BLaER1 treated with 17β-estradiol and CSF1 and Interleukin-3, amounts not matched to agents 10 nM and 100 nM (cell line): ENCODE measurements at regions not wholly inside any gene's neighbourhood (a gene's known extent, or its start where the extent isn't known, plus 50 kb on each side); places are given as distances from the start of the nearest gene placed in this dataset.

Source experiments
- H3K27ac ChIP-seq, 11 experiments: shearing (Covaris generic); formaldehyde crosslinking; 2 replicates each; pipeline ENCODE4 v1.8.1; 2022
- H3K27me3 ChIP-seq, 11 experiments: shearing (Covaris generic); formaldehyde crosslinking; 2 replicates each; pipeline ENCODE4 v1.8.1; 2022
- H3K36me3 ChIP-seq, 11 experiments: shearing (Covaris generic); formaldehyde crosslinking; 2 replicates each; pipeline ENCODE4 v1.8.1; 2022
- H3K4me1 ChIP-seq, 10 experiments: shearing (Covaris generic); formaldehyde crosslinking; 2 replicates each; pipeline ENCODE4 v1.8.1; 2022
- H3K4me2 ChIP-seq, 11 experiments: shearing (Covaris generic); formaldehyde crosslinking; 2 replicates each; pipeline ENCODE4 v1.8.1; 2022
- H3K4me3 ChIP-seq, 10 experiments: shearing (Covaris generic); formaldehyde crosslinking; 2 replicates each; pipeline ENCODE4 v1.8.1; 2022
- H3K9ac ChIP-seq, 11 experiments: shearing (Covaris generic); formaldehyde crosslinking; 2 replicates each; pipeline ENCODE4 v1.8.1; 2022
- H3K9me3 ChIP-seq, 11 experiments: shearing (Covaris generic); formaldehyde crosslinking; replicated peaks in 1 of 11; 2 replicates each; pipeline ENCODE4 v1.8.1; 2022
- H4K20me1 ChIP-seq, 11 experiments: shearing (Covaris generic); formaldehyde crosslinking; 2 replicates each; pipeline ENCODE4 v1.8.1; 2022
- Cebpa-rat ChIP-seq, 11 experiments: shearing (Covaris generic); IDR thresholded peaks; 2 replicates each; pipeline ENCODE4 v1.8.1; 2022

DNA sequence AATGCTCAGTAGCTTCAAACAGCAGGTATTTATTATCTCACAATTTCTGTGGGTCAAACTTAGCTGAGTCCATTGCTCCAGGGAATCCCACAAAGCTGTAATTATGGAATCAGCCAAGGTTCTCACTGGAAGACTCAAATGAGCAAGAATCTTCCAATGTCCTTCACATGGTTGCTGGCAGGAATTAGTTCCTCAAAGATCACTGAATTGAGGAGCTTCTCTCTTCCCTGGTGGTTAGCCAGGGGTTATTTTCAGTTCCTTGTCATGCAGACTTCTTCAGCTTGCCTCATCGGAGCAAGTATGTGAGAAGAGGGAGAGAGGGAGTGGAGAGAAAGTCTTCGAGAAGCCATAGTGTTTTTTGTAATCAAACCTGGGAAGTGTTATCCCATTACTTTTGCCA lies 2331.9 kb downstream of the MAT2B start:
- Histone ChIP-seq H3K4me2 (no peak overlapping the region), H3K9ac (no peak overlapping the region), H3K36me3 (no peaks in the 10 kb centered on the region), H3K4me1 (peaks cover 0 to 4% (median 0%) of the 10 kb centered on the region in 10 experiments; a peak in 1 of 20 replicates), H3K27me3 (no peaks in the 10 kb centered on the region), H3K4me3 (no peak overlapping the region), H3K9me3 (no peaks in the 10 kb centered on the region), H4K20me1 (no peaks in the 10 kb centered on the region), H3K27ac (no peak overlapping the region)
- TF ChIP-seq Cebpa-rat (IDR thresholded peaks at IDR 0.05) = no peak

DNA sequence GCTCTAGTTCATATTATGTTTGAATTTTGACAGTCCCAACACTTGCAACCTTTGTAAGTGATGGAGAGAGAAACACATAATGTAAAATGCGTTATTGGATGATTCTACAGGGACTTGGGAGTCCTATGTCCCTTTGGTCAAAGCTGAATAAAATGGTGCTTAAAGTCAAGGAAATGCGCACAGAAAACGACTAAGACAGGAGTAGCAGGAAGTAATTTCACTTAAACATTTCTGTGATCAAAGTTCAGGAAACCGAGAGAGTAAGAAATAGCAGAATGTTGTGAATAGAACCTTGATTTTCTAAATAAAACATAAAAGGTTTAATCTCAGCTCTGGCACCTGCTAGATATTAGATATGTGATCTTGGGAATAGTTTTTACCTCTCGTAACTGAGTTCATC lies 2339.2 kb downstream of the MAT2B start:
- Histone ChIP-seq H3K4me2 (no peak overlapping the region), H3K4me1 (no peaks in the 10 kb centered on the region), H3K27me3 (no peaks in the 10 kb centered on the region), H3K27ac (no peak overlapping the region), H4K20me1 (no peaks in the 10 kb centered on the region), H3K36me3 (no peaks in the 10 kb centered on the region), H3K9ac (no peak overlapping the region), H3K9me3 (no peaks in the 10 kb centered on the region), H3K4me3 (no peak overlapping the region)
- TF ChIP-seq Cebpa-rat (IDR thresholded peaks at IDR 0.05) = no peak

DNA sequence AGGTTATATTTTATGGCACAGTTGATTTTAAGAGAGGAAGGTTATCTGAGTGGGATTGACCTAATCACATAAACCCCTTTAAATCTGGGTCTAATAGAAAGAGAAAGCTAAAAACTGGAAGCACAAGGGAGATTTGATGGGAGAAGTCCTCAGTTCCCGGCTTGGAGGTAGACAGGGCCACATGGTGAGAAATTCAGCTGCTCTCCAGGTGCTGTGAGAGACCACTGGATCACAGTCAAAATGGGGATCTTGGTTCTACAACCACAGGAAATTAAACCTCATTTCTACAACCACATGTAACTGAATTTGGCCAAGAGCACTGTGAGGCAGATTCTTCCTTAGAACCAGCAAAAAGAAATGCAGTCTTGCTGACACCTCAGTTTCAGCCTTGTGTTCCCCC lies 2352.7 kb downstream of the MAT2B start:
- Histone ChIP-seq H3K9ac (no peak overlapping the region), H3K4me3 (no peak overlapping the region), H3K9me3 (no peaks in the 10 kb centered on the region), H3K27ac (no peak overlapping the region), H4K20me1 (no peaks in the 10 kb centered on the region), H3K27me3 (no peaks in the 10 kb centered on the region), H3K36me3 (no peaks in the 10 kb centered on the region), H3K4me2 (no peak overlapping the region), H3K4me1 (peaks cover 0 to 4% (median 0%) of the 10 kb centered on the region in 10 experiments; a peak in 1 of 20 replicates)
- no peak for TF ChIP-seq Cebpa-rat (IDR thresholded peaks at IDR 0.05)

DNA sequence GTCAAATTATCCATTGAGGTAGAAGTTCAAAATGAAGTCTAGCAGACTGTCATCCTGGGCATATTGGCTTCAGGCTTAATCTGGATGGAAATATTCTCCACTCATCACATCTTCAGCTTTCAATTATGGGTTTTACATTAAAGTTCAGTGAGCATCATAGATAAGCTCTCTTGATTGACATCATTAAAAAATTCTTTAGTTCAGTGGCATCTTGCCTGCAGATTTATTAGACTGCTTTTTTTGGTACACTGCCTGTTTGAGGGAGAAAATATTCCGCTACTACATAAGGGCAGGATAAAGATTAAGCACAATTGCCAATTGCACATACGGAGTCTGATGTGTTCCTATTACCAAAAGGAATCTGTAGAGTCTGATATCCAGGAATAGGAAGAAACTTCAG lies 2353.8 kb downstream of the MAT2B start:
- Histone ChIP-seq H4K20me1 (no peaks in the 10 kb centered on the region), H3K27ac (no peak overlapping the region), H3K36me3 (no peaks in the 10 kb centered on the region), H3K27me3 (no peaks in the 10 kb centered on the region), H3K4me1 (peaks cover 0 to 6% (median 0%) of the 10 kb centered on the region in 10 experiments; a peak in 1 of 20 replicates), H3K4me2 (no peak overlapping the region), H3K9ac (no peak overlapping the region), H3K4me3 (no peak overlapping the region), H3K9me3 (no peaks in the 10 kb centered on the region)
- TF ChIP-seq Cebpa-rat (IDR thresholded peaks at IDR 0.05) = no peak

DNA sequence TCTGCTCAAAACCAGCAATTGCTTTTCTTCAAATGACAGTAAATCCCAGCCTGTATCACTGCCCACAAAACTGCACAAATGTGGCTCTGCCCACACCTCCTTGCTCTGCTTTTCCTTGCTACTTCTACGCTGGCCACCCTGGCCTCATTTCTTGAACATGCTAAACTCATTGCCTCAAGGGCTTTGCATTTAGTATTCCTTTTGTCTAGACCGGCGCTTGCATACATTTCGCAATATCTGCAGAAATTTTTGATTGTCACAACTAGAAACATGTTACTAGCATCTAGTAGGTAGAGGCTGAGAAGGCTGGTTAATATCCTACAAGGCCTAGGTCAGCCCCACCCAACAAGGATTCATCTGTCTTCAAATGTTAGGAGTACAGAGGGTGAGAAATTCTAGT lies 2357.8 kb downstream of the MAT2B start:
- Histone ChIP-seq H4K20me1 (no peaks in the 10 kb centered on the region), H3K9me3 (no peaks in the 10 kb centered on the region), H3K4me2 (peak overlapping the region in 2 of 11 experiments; percentile 13 to 33; a peak in 3 of 22 replicates), H3K4me1 (peaks cover 0 to 6% (median 0%) of the 10 kb centered on the region in 10 experiments; a peak in 1 of 20 replicates), H3K27ac (no peak overlapping the region), H3K4me3 (no peak overlapping the region), H3K9ac (no peak overlapping the region), H3K27me3 (no peaks in the 10 kb centered on the region), H3K36me3 (no peaks in the 10 kb centered on the region)
- TF ChIP-seq Cebpa-rat (IDR thresholded peaks at IDR 0.05) = peak in 6 of 11 experiments; percentile 43 to 91 (median 66); a peak in 9 of 22 replicates

DNA sequence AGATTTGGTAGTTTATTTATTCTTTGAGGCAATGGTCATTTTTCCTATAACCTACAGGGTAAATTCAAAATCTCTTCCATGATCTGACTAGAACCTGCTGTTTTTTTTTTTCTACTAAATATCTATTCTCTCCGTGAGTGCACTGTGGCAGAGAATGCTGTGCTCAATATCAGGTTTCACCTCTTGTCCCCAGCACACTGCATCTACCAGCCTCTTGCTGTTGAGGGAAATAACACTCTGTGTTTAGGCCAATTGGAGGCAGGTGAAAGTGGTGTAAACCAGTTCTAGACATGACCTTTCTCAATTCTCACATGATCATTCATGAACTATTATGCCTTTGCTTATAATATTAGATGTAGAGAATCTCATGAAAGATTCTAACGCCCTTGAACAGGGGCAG lies 2365.9 kb downstream of the MAT2B start:
- H3K4me1 ChIP-seq = no peaks in the 10 kb centered on the region

DNA sequence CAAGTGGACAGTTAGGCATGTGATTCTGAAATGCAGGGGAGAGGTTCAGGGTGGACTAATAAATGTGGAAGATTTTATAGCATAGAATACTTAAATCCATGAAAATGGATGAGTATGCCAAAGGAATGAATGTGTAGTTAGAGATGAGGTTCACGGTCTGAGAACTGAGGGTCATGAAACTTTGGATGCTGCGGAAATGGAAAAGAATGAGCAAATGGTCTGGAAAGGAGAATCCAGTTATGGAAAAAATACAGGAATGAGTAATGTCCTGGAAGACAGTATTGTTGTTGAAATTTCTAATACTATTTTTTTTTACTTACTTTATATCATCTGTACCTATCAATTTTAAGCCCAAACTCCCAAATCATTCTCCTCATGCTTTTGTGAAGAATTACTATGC lies 2369.4 kb downstream of the MAT2B start:
- no peak overlapping the region for H3K4me2 ChIP-seq
- H3K4me1 ChIP-seq = no peaks in the 10 kb centered on the region
- no peak overlapping the region for H3K9ac ChIP-seq
- H3K4me3 ChIP-seq = no peak overlapping the region
- H3K27me3 ChIP-seq = no peaks in the 10 kb centered on the region
- H3K27ac ChIP-seq = no peak overlapping the region
- no peaks in the 10 kb centered on the region for H3K36me3 ChIP-seq
- no peak for TF ChIP-seq Cebpa-rat (IDR thresholded peaks at IDR 0.05)
- no peaks in the 10 kb centered on the region for H3K9me3 ChIP-seq
- no peaks in the 10 kb centered on the region for H4K20me1 ChIP-seq

More for the DNA sequence above, 2365.9 kb downstream of the MAT2B start:
- H3K27me3 ChIP-seq = no peaks in the 10 kb centered on the region
- TF ChIP-seq Cebpa-rat (IDR thresholded peaks at IDR 0.05) = no peak
- no peak overlapping the region for H3K4me2 ChIP-seq
- no peaks in the 10 kb centered on the region for H3K9me3 ChIP-seq
- H4K20me1 ChIP-seq = no peaks in the 10 kb centered on the region
- no peak overlapping the region for H3K4me3 ChIP-seq
- no peaks in the 10 kb centered on the region for H3K36me3 ChIP-seq
- no peak overlapping the region for H3K9ac ChIP-seq
- no peak overlapping the region for H3K27ac ChIP-seq

DNA sequence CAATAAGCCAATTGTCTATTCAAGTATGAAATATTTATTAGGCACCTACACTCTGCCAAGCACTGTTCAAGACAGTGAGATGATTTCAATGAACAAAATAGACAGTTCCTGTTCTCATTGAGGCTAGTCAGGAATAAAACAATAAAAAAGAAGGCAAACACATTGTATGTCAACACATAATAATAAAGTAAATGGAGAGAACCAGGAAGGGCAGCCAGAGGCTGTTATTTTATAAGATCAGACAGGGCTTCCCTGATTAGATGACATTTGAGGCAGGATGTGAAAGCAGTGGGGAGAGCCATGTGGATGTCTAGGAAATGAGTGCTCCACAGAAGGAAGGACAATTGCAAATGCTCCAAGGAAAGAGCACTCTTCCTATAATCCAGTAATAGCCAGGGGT lies 2371.1 kb downstream of the MAT2B start:
- H3K9me3 ChIP-seq = no peaks in the 10 kb centered on the region

DNA sequence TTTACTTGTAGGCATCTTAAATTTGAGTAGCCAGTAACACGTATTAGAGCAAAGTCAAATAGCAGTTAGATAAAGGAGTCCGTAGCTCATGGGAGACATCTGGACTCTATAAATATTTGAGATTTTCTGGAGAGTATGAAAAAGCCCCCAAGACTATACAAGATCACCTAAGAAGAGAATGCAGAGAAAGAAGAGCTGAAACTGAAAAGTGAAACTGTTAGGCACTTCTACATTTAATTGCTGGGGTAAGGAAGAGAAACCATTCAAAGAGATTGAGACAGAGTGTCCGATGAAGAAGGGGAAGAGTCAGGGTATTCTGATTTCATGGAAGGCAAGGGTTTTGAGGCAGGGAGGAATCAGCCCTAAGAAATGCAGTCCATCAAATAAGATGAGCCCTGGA lies 2372.1 kb downstream of the MAT2B start:
- H3K4me2 ChIP-seq = no peak overlapping the region
- no peak overlapping the region for H3K27ac ChIP-seq
- no peaks in the 10 kb centered on the region for H3K27me3 ChIP-seq
- no peak overlapping the region for H3K4me3 ChIP-seq
- H3K4me1 ChIP-seq = no peaks in the 10 kb centered on the region
- H3K9me3 ChIP-seq = no peaks in the 10 kb centered on the region
- no peaks in the 10 kb centered on the region for H3K36me3 ChIP-seq
- H3K9ac ChIP-seq = no peak overlapping the region
- no peaks in the 10 kb centered on the region for H4K20me1 ChIP-seq
- no peak for TF ChIP-seq Cebpa-rat (IDR thresholded peaks at IDR 0.05)

More for the DNA sequence above, 2371.1 kb downstream of the MAT2B start:
- Histone ChIP-seq H3K27ac (no peak overlapping the region), H3K36me3 (no peaks in the 10 kb centered on the region), H3K4me2 (no peak overlapping the region), H3K9ac (no peak overlapping the region), H3K27me3 (no peaks in the 10 kb centered on the region), H4K20me1 (no peaks in the 10 kb centered on the region), H3K4me3 (no peak overlapping the region), H3K4me1 (no peaks in the 10 kb centered on the region)
- no peak for TF ChIP-seq Cebpa-rat (IDR thresholded peaks at IDR 0.05)

DNA sequence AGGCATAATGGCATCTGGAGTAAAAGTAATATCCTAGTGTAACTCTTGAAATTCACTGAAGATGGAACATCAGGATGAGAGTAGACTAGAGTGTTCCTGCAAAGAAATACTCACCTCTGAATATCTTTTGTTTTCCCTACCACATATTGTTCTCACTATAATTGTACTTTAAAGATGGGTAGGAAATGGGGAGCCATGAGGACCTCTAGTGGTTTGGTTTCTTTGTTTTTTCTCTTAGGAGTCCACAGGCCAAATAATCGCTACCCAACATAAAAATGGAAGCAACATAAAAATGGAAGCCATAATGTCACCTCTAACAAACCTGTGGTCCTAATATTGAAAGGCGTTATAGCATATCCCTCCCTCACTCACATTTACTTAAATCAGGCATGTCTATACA lies 2375.8 kb downstream of the MAT2B start:
- H3K4me1 ChIP-seq = no peaks in the 10 kb centered on the region
- no peak overlapping the region for H3K4me3 ChIP-seq
- H3K36me3 ChIP-seq = no peaks in the 10 kb centered on the region
- no peaks in the 10 kb centered on the region for H3K9me3 ChIP-seq
- H3K27me3 ChIP-seq = no peaks in the 10 kb centered on the region
- H3K27ac ChIP-seq = no peak overlapping the region
- H3K9ac ChIP-seq = no peak overlapping the region
- H4K20me1 ChIP-seq = no peaks in the 10 kb centered on the region
- no peak for TF ChIP-seq Cebpa-rat (IDR thresholded peaks at IDR 0.05)
- H3K4me2 ChIP-seq = no peak overlapping the region
